Activated T-cell treated with anti-CD3 and anti-CD28 coated beads, Interleukin-2, amount 50 U/mL, for 4 hours (primary cell): ENCODE measurements at regions not wholly inside any gene's neighbourhood (a gene's known extent, or its start where the extent isn't known, plus 50 kb on each side); places are given as distances from the start of the nearest gene placed in this dataset.
"Not testable (repeated sequence)": the region's sequence is repeated elsewhere in the genome, so short reads cannot be mapped to it uniquely, and the experiment has no call there.

ENCODE experiments used
- ATAC-seq, 2 donors: fragments of 200-7000 bp; cut with Tn5 transposase; one replicate each; pipeline ENCODE4 v1.10.0; 2021
- DNase-seq: peaks from one replicate; pipeline ENCODE4 v3.0.0-alpha.2; 2020
- H3K27me3 Mint-ChIP-seq: one replicate; pipeline ENCODE4 v1.8.0; 2021; ENCODE audit warnings: low read depth, mixed read lengths
- H3K36me3 Mint-ChIP-seq: one replicate; pipeline ENCODE4 v1.8.0; 2022; ENCODE audit warnings: mixed read lengths; ENCODE audit not compliant: insufficient read depth
- H3K4me1 Mint-ChIP-seq: one replicate; pipeline ENCODE4 v1.8.0; 2021; ENCODE audit warnings: low read depth, mixed read lengths
- H3K4me3 Mint-ChIP-seq: one replicate; pipeline ENCODE4 v1.8.0; 2021; ENCODE audit warnings: mild to moderate bottlenecking, moderate library complexity, mixed read lengths
- H3K9me3 Mint-ChIP-seq: one replicate; pipeline ENCODE4 v1.8.0; 2021; ENCODE audit warnings: mixed read lengths

DNA sequence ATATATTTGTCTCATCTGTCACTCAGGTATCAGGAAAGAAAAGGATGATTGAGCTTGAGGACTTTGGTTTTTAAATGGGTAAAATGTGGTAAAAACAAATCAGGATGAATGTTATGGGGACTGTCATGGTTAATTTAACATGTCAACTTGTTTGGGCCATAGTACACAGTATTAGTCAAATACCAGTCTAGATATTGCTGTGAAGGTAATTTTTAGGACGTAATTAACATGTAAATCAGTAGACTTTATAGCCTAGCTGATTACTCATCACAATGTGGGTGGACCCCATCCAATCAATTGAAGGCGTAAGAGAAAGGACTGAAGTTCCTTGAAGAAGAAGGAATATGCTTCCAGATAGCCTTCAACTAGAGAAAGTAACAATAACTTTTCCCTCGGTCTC, 275.7 kb upstream of the ZNF804A start:
- H3K4me1 Mint-ChIP-seq, result no peaks in the 10 kb centered on the region
- no peak overlapping the region for H3K4me3 Mint-ChIP-seq
- peaks cover 4% of the 10 kb centered on the region for H3K9me3 Mint-ChIP-seq
- ATAC-seq (no peak), DNase-seq (no peak)
- no peaks in the 10 kb centered on the region for H3K27me3 Mint-ChIP-seq
- H3K36me3 Mint-ChIP-seq, result no peaks in the 10 kb centered on the region

DNA sequence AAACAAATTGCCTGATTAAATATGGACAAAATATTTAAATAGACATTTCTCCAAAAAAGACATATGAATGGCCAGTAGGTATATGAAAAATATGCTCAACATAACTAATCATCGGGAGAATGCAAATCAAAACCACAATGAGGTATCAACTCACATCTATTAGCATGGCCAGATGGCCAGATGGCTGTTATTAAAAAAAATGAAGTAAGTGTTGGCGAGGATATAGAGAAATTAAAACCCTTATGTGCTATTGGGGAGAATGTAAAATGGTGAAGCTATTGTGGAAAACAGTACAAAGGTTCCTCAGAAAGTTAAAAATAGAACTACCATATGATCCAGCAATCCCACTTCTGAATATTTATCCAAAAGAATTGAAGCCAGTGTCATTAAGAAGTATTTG, 272.3 kb upstream of the ZNF804A start:
- H3K4me3 Mint-ChIP-seq, result no peak overlapping the region
- H3K9me3 Mint-ChIP-seq, result peaks cover 8% of the 10 kb centered on the region

DNA sequence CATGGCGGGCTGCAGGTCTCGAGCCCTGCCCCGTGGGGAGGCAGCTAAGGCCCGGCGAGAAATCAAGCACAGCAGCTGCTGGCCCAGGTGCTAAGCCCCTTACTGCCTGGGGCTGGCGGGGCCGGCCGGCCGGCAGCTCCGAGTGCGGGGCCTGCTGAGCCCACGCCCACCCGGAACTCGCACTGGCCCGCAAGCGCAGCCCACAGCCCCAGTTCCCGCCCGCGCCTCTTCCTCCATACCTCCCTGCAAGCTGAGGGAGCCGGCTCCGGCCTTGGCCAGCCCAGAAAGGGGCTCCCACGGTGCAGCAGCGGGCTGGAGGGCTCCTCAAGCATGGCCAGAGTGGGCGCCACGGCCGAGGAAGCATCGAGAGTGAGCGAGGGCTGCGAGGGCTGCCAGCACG, 270.5 kb upstream of the ZNF804A start:
- not testable (repeated sequence) for H3K4me3 Mint-ChIP-seq, H3K9me3 Mint-ChIP-seq, ATAC-seq, DNase-seq, H3K36me3 Mint-ChIP-seq, H3K27me3 Mint-ChIP-seq, H3K4me1 Mint-ChIP-seq

More for the DNA sequence above, 272.3 kb upstream of the ZNF804A start:
- Mint-ChIP-seq H3K36me3 (no peaks in the 10 kb centered on the region), H3K27me3 (no peaks in the 10 kb centered on the region), H3K4me1 (no peaks in the 10 kb centered on the region)
- DNase-seq (no peak), ATAC-seq (no peak)

DNA sequence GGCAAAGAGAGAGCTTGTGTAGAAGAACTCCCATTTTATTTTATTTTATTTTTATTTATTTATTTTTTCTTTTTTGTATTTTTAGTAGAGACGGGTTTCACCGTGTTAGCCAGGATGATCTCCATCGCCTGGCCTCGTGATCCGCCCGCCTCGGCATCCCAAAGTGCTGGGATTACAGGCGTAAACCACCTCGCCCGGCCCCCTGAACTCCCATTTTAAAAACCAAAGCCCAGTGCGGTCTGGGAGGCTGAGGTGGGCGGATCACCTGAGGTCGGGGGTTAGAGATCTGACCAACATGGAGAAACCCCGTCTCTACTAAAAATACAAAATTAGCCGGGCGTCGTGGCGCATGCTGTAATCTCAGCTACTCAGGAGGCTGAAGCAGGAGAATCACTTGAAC, 267.8 kb upstream of the ZNF804A start:
- not testable (repeated sequence) for DNase-seq, H3K36me3 Mint-ChIP-seq, H3K4me1 Mint-ChIP-seq, H3K27me3 Mint-ChIP-seq, ATAC-seq, H3K4me3 Mint-ChIP-seq, H3K9me3 Mint-ChIP-seq

DNA sequence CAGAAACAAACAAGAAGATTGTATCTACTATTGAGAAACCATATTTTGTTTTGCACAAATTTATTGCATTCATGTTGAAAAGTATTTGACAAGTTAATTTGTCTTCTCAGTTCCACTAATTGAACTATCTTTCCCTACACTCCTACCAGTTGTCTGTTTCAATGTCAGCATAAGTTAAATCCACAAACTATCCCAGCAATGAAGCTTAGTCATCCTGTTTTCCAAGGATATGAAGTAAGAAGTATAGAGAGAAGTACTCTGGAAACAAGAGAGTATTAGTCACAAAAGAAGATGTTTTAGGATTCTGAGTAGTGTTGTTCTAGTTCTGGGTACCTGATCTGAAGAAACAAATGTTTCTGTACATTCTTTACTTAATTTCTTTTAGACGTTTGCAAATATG, 261.6 kb upstream of the ZNF804A start:
- Mint-ChIP-seq H3K4me3 (no peak overlapping the region), H3K27me3 (no peaks in the 10 kb centered on the region), H3K4me1 (no peaks in the 10 kb centered on the region), H3K9me3 (no peaks in the 10 kb centered on the region), H3K36me3 (no peaks in the 10 kb centered on the region)
- DNase-seq (no peak), ATAC-seq (no peak)

DNA sequence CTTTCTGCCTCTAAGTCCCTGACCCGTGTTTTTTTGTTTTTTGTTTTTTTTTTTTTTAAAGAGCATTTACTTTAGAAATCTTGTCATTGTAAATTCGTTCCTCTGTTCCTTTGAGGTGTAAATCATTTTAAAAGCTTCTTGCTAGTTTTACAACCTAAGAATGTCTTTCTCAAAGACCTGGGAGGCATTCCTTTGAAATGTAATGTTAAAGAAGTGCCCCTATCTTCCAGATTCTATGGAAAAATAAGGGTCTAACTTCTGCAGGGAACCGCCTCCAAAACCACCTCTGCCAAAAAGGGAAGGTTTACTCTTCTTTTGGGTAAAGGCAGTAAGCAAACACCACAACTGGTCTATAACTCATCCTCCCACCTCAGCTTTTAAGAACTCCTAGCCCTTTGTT, 259.6 kb upstream of the ZNF804A start:
- Mint-ChIP-seq H3K27me3 (no peaks in the 10 kb centered on the region), H3K9me3 (no peaks in the 10 kb centered on the region), H3K36me3 (no peaks in the 10 kb centered on the region), H3K4me3 (no peak overlapping the region), H3K4me1 (no peaks in the 10 kb centered on the region)
- no peak for DNase-seq
- ATAC-seq, result no peak

DNA sequence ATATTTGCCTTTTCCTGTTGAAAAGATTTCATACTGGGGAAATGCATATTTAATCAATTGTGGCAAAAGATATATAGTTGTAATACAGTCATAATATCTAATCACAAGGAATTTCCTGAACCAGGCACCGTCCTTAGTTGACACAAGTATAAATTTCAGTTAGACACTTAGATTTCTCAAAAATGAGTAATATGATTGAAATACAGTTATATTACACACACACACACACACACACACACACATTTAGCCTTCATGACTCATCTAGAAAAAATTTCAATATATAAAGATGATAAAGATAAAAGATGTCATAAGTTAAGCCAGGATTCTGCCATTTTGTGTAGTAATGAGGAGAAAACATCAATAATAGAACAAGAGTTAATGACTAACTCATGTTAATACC, 258.4 kb upstream of the ZNF804A start:
- ATAC-seq, result no peak

DNA sequence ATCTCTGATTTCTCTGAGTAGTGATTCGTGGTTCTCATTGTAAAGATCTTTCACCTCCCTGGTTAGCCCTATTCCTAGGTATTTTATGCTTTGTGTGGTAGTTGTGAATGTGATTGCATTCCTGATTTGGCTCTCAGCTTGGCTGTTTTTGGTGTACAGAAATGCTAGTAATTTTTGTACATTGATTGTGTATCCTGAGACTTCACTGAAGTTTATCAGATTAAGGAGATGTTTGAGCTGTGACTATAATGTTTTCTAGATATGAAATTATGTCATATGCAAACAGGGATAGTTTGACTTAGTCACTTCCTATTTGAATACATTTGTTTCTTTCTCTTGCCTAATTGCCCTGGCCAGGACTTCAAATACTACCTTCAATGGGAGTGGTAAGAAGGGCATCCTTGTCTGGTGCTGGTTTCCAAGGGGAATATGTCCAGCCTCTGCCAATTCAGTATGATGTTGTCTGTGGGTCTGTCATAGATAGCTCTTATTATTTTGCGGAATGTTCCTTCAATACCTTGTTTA, 251.9 kb upstream of the ZNF804A start:
- Mint-ChIP-seq H3K4me1 (no peaks in the 10 kb centered on the region), H3K36me3 (no peaks in the 10 kb centered on the region), H3K9me3 (peaks cover 10% of the 10 kb centered on the region), H3K27me3 (no peaks in the 10 kb centered on the region), H3K4me3 (no peak overlapping the region)
- ATAC-seq (no peak), DNase-seq (no peak)

More for the DNA sequence above, 258.4 kb upstream of the ZNF804A start:
- H3K27me3 Mint-ChIP-seq, result no peaks in the 10 kb centered on the region
- no peak overlapping the region for H3K4me3 Mint-ChIP-seq
- no peaks in the 10 kb centered on the region for H3K36me3 Mint-ChIP-seq
- H3K4me1 Mint-ChIP-seq, result no peaks in the 10 kb centered on the region
- no peak for DNase-seq
- no peaks in the 10 kb centered on the region for H3K9me3 Mint-ChIP-seq

DNA sequence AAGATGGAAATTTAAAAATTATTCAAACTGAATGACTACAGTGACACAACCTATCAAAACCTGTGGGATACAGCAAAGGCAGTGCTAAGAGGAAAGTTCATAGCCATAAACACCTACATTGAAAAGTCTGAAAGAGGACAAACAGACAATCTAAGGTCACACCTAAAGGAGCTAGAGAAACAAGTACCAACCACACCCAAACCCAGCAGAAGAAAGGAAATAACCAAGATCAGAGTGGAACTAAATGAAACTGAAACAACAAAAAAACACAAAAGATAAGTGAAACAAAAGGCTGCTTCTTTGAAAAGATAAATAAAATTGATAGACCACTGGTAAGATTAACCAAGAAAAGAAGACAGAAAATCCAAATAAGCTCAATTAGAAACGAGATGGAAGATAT, 247.2 kb upstream of the ZNF804A start:
- Mint-ChIP-seq H3K4me1 (no peaks in the 10 kb centered on the region), H3K9me3 (peaks cover 14% of the 10 kb centered on the region), H3K4me3 (no peak overlapping the region), H3K36me3 (no peaks in the 10 kb centered on the region), H3K27me3 (no peaks in the 10 kb centered on the region)
- no peak for DNase-seq
- no peak for ATAC-seq

DNA sequence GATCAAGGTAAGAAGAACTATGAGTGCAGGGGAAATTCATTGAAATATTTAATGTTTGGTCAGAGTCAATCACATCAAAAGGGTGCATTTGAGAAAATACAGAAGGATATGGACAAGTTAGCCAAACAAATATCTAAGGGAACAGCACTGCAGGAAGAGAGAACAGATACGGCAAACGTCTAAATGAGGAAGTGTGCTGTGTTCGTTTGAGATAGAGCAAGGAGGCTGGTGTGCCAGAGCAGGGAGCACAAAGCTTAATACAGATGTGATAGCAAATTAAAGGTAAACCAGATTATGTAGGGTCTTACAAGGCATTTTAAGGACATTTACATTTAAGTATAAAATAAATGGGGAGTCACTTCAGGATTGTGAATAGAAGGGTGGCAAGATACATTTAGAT, 241.3 kb upstream of the ZNF804A start:
- H3K27me3 Mint-ChIP-seq, result no peaks in the 10 kb centered on the region
- no peak overlapping the region for H3K4me3 Mint-ChIP-seq
- ATAC-seq (no peak), DNase-seq (no peak)
- H3K4me1 Mint-ChIP-seq, result no peaks in the 10 kb centered on the region
- H3K36me3 Mint-ChIP-seq, result no peaks in the 10 kb centered on the region
- H3K9me3 Mint-ChIP-seq, result peaks cover 7% of the 10 kb centered on the region

DNA sequence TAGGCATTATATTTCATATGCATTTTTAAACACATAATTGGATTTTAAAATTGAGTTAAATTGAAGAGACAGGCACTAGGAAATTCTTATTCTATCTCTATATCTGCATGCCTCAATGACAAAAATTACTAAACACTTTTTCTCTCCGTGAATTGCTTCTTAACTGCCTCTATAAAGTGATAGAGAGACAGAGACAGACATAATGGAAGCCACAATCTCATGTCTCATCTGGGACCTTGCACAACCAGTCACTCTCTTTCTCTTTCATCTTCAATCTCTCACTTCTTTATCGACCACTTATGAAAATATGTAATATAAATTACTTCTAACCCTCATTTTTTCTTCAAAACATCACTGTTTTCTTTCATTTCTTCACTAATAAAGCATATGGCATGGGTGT, 238.9 kb upstream of the ZNF804A start:
- H3K9me3 Mint-ChIP-seq, result peaks cover 7% of the 10 kb centered on the region
- no peaks in the 10 kb centered on the region for H3K27me3 Mint-ChIP-seq
- no peaks in the 10 kb centered on the region for H3K36me3 Mint-ChIP-seq
- H3K4me1 Mint-ChIP-seq, result no peaks in the 10 kb centered on the region
- DNase-seq (no peak), ATAC-seq (no peak)
- no peak overlapping the region for H3K4me3 Mint-ChIP-seq

DNA sequence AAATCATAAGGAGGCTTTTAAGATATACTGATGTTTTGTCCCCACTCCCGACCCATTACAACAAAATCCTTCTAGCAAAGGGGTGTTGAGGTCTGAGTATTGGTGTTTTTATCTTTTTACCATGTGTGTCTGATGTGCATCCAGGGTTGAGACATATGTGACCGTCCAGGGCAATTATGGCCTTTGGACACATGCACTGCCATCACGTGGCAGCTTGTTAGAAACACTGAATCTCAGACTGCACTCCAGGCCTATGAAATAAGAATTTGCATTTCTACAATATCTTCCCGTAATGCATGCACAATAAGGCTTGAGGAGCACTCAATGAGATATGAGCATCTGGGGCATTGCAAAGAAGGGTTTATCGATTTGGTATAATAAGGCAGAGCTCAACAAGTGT, 235.1 kb upstream of the ZNF804A start:
- H3K4me1 Mint-ChIP-seq, result no peaks in the 10 kb centered on the region
- no peaks in the 10 kb centered on the region for H3K27me3 Mint-ChIP-seq
- no peak for DNase-seq
- H3K9me3 Mint-ChIP-seq, result no peaks in the 10 kb centered on the region
- H3K4me3 Mint-ChIP-seq, result no peak overlapping the region
- no peak for ATAC-seq
- H3K36me3 Mint-ChIP-seq, result no peaks in the 10 kb centered on the region

DNA sequence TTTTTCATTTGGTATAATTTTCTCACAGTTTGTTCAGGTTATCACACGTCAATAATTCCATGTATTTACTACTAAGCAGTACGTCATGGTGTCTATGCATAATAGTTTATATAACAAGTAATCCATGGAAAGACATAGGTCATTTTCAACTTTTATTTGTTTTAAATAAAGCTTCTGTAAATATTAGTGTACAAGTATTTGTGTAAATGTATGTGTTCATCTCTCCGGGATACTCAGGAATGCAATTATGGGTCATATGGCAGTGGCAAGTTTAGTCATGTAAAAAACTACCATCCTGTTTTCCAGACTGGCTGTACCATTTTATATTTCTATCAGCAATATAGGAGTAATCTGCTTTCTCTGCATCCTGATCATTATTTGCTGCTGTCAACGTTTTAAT, 231.1 kb upstream of the ZNF804A start:
- DNase-seq, result no peak
- Mint-ChIP-seq H3K4me1 (no peaks in the 10 kb centered on the region), H3K27me3 (no peaks in the 10 kb centered on the region)

DNA sequence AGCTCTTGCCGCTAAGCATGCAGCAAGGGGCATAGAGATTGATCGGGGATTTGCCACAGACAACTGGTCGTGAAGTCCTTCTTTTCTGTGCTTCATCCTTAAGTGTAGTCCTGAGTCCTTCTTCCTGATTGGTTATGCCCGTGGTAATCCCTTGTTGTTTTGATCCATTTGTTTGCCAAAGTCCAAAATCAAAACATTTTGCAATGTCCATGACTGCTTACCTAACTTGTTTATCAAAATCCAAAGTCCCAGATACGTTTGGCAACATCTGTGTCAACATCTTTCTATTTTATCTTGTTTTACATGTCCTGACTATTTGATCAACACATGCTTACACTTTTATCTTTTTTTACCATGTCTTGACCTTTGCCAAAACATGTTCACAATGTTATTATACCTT, 229.0 kb upstream of the ZNF804A start:
- no peaks in the 10 kb centered on the region for H3K4me1 Mint-ChIP-seq
- DNase-seq, result no peak
- no peak overlapping the region for H3K4me3 Mint-ChIP-seq
- H3K9me3 Mint-ChIP-seq, result peaks cover 12% of the 10 kb centered on the region
- no peaks in the 10 kb centered on the region for H3K36me3 Mint-ChIP-seq
- ATAC-seq, result no peak
- no peaks in the 10 kb centered on the region for H3K27me3 Mint-ChIP-seq

More for the DNA sequence above, 231.1 kb upstream of the ZNF804A start:
- H3K36me3 Mint-ChIP-seq, result no peaks in the 10 kb centered on the region
- H3K9me3 Mint-ChIP-seq, result peaks cover 12% of the 10 kb centered on the region
- H3K4me3 Mint-ChIP-seq, result no peak overlapping the region
- no peak for ATAC-seq

DNA sequence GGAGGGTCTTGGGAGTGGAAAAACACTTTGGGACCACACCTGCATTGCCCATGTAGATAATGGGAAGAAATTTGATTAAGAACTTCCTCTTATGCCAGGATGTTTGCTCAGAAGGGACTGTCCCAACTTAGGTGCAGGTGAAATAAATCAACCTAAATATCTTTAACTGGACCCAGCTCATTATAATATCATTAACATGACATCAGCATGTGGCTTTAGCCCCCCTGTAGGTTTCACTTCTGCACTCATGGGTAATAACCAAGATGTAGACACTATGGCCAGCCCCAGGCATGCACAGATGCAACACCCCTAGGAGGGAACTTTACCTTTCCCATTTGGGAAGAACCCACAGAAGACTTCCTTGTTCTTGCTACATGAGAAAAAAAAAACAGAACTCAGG, 227.4 kb upstream of the ZNF804A start:
- H3K4me3 Mint-ChIP-seq, result no peak overlapping the region
- H3K36me3 Mint-ChIP-seq, result no peaks in the 10 kb centered on the region
- peaks cover 12% of the 10 kb centered on the region for H3K9me3 Mint-ChIP-seq
- DNase-seq, result no peak
- no peak for ATAC-seq
- no peaks in the 10 kb centered on the region for H3K4me1 Mint-ChIP-seq
- no peaks in the 10 kb centered on the region for H3K27me3 Mint-ChIP-seq

DNA sequence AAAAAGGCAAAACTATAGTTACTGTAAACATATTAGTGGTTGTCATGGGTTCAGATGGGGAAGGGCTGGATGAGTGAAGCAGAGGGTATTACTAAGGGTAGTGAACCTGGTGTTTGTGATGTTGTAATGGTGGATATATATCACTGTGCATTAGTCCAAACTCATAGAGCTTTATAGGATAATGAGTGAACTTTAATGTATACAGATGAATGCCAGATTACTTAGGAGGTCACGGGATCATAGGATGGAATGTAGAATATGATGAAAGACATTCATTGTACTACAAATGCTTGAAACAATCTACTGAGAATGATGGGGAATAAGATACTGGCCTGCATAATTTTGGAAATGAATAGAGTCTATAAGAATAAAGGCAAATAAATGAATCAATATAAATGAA, 226.7 kb upstream of the ZNF804A start:
- ATAC-seq (no peak), DNase-seq (no peak)
- no peaks in the 10 kb centered on the region for H3K27me3 Mint-ChIP-seq
- no peaks in the 10 kb centered on the region for H3K36me3 Mint-ChIP-seq
- no peaks in the 10 kb centered on the region for H3K4me1 Mint-ChIP-seq
- no peak overlapping the region for H3K4me3 Mint-ChIP-seq
- H3K9me3 Mint-ChIP-seq, result peaks cover 12% of the 10 kb centered on the region
